H1 (cell line): ENCODE measurements at regions not wholly inside any gene's neighbourhood (a gene's known extent, or its start where the extent isn't known, plus 50 kb on each side); places are given as distances from the start of the nearest gene placed in this dataset.

Source experiments
- CTCF ChIA-PET: fragments of 300-600 bp; sonication (Branson Sonifier 250); formaldehyde crosslinking; loops from one replicate; lab custom pipeline; 2021; ENCODE audit not compliant: partially characterized antibody; lab: Charles Lee
- POLR2A ChIA-PET: fragments of 300-600 bp; sonication (Branson Sonifier 250); formaldehyde crosslinking; loops from one replicate; lab custom pipeline; 2021; ENCODE audit warnings: inconsistent platforms; ENCODE audit not compliant: partially characterized antibody; lab: Charles Lee
- DNase-seq, 2 experiments: peaks; one replicate each; pipeline versions ENCODE4 v3.0.0 to v3.0.0-alpha.2; 2010 to 2022; ENCODE audit warnings: low spot score in 2 of 2, low read depth in 1 of 2, mixed read lengths in 1 of 2
- FAIRE-seq: peaks from 2 replicates; lab custom pipeline; 2011; peaks lifted over from hg19 to GRCh38; lab: Jason Lieb, UNC
- H2AFZ ChIP-seq: 2 replicates; pipeline ENCODE4 v1.8.1; 2012; ENCODE audit warnings: low read length, inconsistent platforms
- H2AK5ac ChIP-seq: 2 replicates; pipeline ENCODE4 v1.6.1; 2013; ENCODE audit warnings: low read depth, low read length
- H2BK120ac ChIP-seq: replicated peaks from 2 replicates; pipeline ENCODE3; 2013; ENCODE audit warnings: low read depth, low read length, inconsistent platforms
- H2BK12ac ChIP-seq: 2 replicates; pipeline ENCODE4 v1.6.1; 2013; ENCODE audit warnings: low read depth, low read length
- H2BK15ac ChIP-seq: 2 replicates; pipeline ENCODE4 v1.6.1; 2013; ENCODE audit warnings: low read length
- H2BK20ac ChIP-seq: 2 replicates; pipeline ENCODE4 v1.6.1; 2013; ENCODE audit warnings: low read length
- H2BK5ac ChIP-seq: 2 replicates; pipeline ENCODE4 v1.6.1; 2013; ENCODE audit warnings: low read depth, low read length
- H3K14ac ChIP-seq: 2 replicates; pipeline ENCODE4 v1.6.1; 2013; ENCODE audit warnings: inconsistent platforms; ENCODE audit not compliant: insufficient read length
- H3K18ac ChIP-seq: 2 replicates; pipeline ENCODE4 v1.6.1; 2013; ENCODE audit warnings: low read length; ENCODE audit errors: extremely low read depth
- H3K23ac ChIP-seq: 2 replicates; pipeline ENCODE4 v1.6.1; 2013; ENCODE audit warnings: inconsistent platforms; ENCODE audit not compliant: insufficient read length
- H3K23me2 ChIP-seq: 2 replicates; pipeline ENCODE4 v1.6.1; 2013; ENCODE audit warnings: low read depth, low read length
- H3K27ac ChIP-seq: 2 replicates; pipeline ENCODE4 v1.6.1; 2011; ENCODE audit warnings: low read depth, low read length, inconsistent platforms
- H3K27me3 ChIP-seq, 4 experiments: replicated peaks in 1 of 4; 1 replicate in 1 of 4; 2 replicates in 3 of 4; pipeline versions ENCODE4 v1.6.1 to v1.8.1; 2011 to 2013; ENCODE audit warnings: low read length in 3 of 4, mild to moderate bottlenecking in 3 of 4, inconsistent platforms in 2 of 4, mixed read lengths in 2 of 4, moderate library complexity in 1 of 4; ENCODE audit not compliant: control insufficient read depth in 3 of 4, insufficient read depth in 3 of 4; ENCODE audit errors: extremely low read depth in 1 of 4
- H3K36me3 ChIP-seq, 4 experiments: 2 replicates each; pipeline versions ENCODE4 v1.6.1 to v1.8.1; 2011 to 2013; ENCODE audit warnings: mild to moderate bottlenecking in 4 of 4, low read length in 3 of 4, moderate library complexity in 2 of 4, control low read depth in 1 of 4, inconsistent platforms in 1 of 4; ENCODE audit not compliant: insufficient read depth in 4 of 4, control insufficient read depth in 2 of 4
- H3K4ac ChIP-seq: replicated peaks from 2 replicates; pipeline ENCODE3; 2013; ENCODE audit warnings: low read length, low read depth, mixed read lengths, inconsistent platforms; ENCODE audit not compliant: insufficient read length
- H3K4me1 ChIP-seq, 4 experiments: replicated peaks in 1 of 4; 1 replicate in 1 of 4; 2 replicates in 3 of 4; pipeline versions ENCODE4 v1.6.1 to v1.8.1; 2011 to 2013; ENCODE audit warnings: low read length in 3 of 4, inconsistent platforms in 2 of 4, mixed read lengths in 1 of 4; ENCODE audit not compliant: insufficient read depth in 4 of 4, control insufficient read depth in 3 of 4
- H3K4me2 ChIP-seq, 2 experiments: 2 replicates each; pipeline versions ENCODE4 v1.6.1 to v1.8.1; 2011 to 2013; ENCODE audit warnings: low read depth in 2 of 2, low read length in 2 of 2, control low read depth in 1 of 2, inconsistent platforms in 1 of 2, mild to moderate bottlenecking in 1 of 2; ENCODE audit not compliant: insufficient read depth in 1 of 2
- H3K4me3 ChIP-seq, 4 experiments: fragments of 200-600, 300-600 bp in 1 of 4; sonication (generic), shearing (Covaris generic), sonication (Bioruptor Twin) in 1 of 4; 2 replicates each; pipeline versions ENCODE4 v1.5.1 to v1.8.1; 2011 to 2016; ENCODE audit warnings: low read length in 4 of 4, low read depth in 3 of 4, control low read depth in 2 of 4, inconsistent platforms in 2 of 4, mild to moderate bottlenecking in 2 of 4, mixed read lengths in 1 of 4, moderate library complexity in 1 of 4; ENCODE audit not compliant: insufficient read depth in 2 of 4; ENCODE audit errors: extremely low read depth in 1 of 4
- H3K56ac ChIP-seq: replicated peaks from 2 replicates; pipeline ENCODE3; 2013; ENCODE audit warnings: low read depth, mild to moderate bottlenecking, mixed read lengths, low read length, inconsistent platforms; ENCODE audit not compliant: insufficient read length
- H3K79me1 ChIP-seq: 2 replicates; pipeline ENCODE4 v1.6.1; 2013; ENCODE audit warnings: low read depth, low read length, control low read depth
- H3K79me2 ChIP-seq, 2 experiments: 2 replicates each; pipeline versions ENCODE4 v1.6.1 to v1.8.1; 2012 to 2013; ENCODE audit warnings: low read length in 2 of 2, mild to moderate bottlenecking in 2 of 2, inconsistent platforms in 1 of 2; ENCODE audit not compliant: insufficient read depth in 2 of 2, control insufficient read depth in 1 of 2
- H3K9ac ChIP-seq, 4 experiments: replicated peaks in 1 of 4; 1 replicate in 1 of 4; 2 replicates in 3 of 4; pipeline versions ENCODE4 v1.6.1 to v1.8.1; 2011 to 2013; ENCODE audit warnings: low read depth in 3 of 4, low read length in 3 of 4, control low read depth in 2 of 4, mild to moderate bottlenecking in 2 of 4, moderate library complexity in 2 of 4, inconsistent platforms in 1 of 4; ENCODE audit errors: extremely low read depth in 1 of 4
- H3K9me3 ChIP-seq, 2 experiments: 2 replicates each; pipeline versions ENCODE4 v1.6.1 to v1.8.1; 2012 to 2013; ENCODE audit warnings: mild to moderate bottlenecking in 2 of 2, moderate library complexity in 2 of 2, control low read depth in 1 of 2, inconsistent platforms in 1 of 2, low read depth in 1 of 2, low read length in 1 of 2, mixed read lengths in 1 of 2; ENCODE audit not compliant: insufficient read depth in 2 of 2
- H4K20me1 ChIP-seq, 2 experiments: replicated peaks in 1 of 2; 2 replicates each; pipeline versions ENCODE3 to v1.8.1; 2011 to 2013; ENCODE audit warnings: inconsistent platforms in 2 of 2, low read length in 2 of 2, mild to moderate bottlenecking in 1 of 2; ENCODE audit not compliant: insufficient read depth in 2 of 2, control insufficient read depth in 1 of 2
- H4K5ac ChIP-seq: 2 replicates; pipeline ENCODE4 v1.6.1; 2013; ENCODE audit warnings: low read length, low read depth, mixed read lengths, inconsistent platforms; ENCODE audit not compliant: insufficient read length
- H4K8ac ChIP-seq: 2 replicates; pipeline ENCODE4 v1.8.0; 2013; ENCODE audit warnings: mild to moderate bottlenecking, moderate library complexity, low read length, inconsistent platforms; ENCODE audit not compliant: insufficient read depth; ENCODE audit errors: extremely low read depth
- H4K91ac ChIP-seq: replicated peaks from 2 replicates; pipeline ENCODE3; 2013; ENCODE audit warnings: low read length, mixed read lengths, inconsistent platforms; ENCODE audit not compliant: insufficient read length
- POLR2A ChIP-seq, 2 experiments: IDR thresholded peaks; 1 replicate in 1 of 2; 2 replicates in 1 of 2; pipeline ENCODE4 v1.6.1; 2011; ENCODE audit warnings: low read depth in 2 of 2, low read length in 2 of 2, mild to moderate bottlenecking in 2 of 2; ENCODE audit errors: control extremely low read depth in 1 of 2
- POLR2AphosphoS5 ChIP-seq: IDR thresholded peaks from 2 replicates; pipeline ENCODE4 v1.6.1; 2011; ENCODE audit warnings: low read depth, low read length
- SP4 ChIP-seq: IDR thresholded peaks from 2 replicates; pipeline ENCODE4 v1.6.1; 2012; ENCODE audit warnings: low read length, inconsistent platforms
- WGBS, 2 experiments: shearing (Covaris generic) in 1 of 2; methylation state at CpG; one replicate each; pipeline versions ENCODE4 v1.1.6 to v1.1.7; 2013 to 2015; ENCODE audit warnings: low lambda C conversion rate in 2 of 2, mixed read lengths in 2 of 2, inconsistent platforms in 1 of 2, low coverage in 1 of 2, missing lambda C conversion rate in 1 of 2; ENCODE audit not compliant: insufficient replicate concordance in 2 of 2, insufficient coverage in 1 of 2, insufficient read length in 1 of 2; ENCODE audit errors: extremely low coverage in 1 of 2, missing lambda C conversion rate in 1 of 2; 5-methylcytosine and 5-hydroxymethylcytosine counted together
- TF ChIP-seq, protein P1 (sequence below): IDR thresholded peaks from 2 replicates; pipeline ENCODE4 v1.6.1; 2012; ENCODE audit warnings: inconsistent platforms
- TF ChIP-seq, protein P2 (sequence below), 3 experiments: IDR thresholded peaks; 1 replicate in 2 of 3; 2 replicates in 1 of 3; pipeline versions ENCODE4 v1.5.1 to v1.6.1; 2011; ENCODE audit warnings: low read length in 3 of 3, mild to moderate bottlenecking in 3 of 3, inconsistent platforms in 2 of 3, low read depth in 1 of 3, moderate library complexity in 1 of 3; ENCODE audit not compliant: insufficient read depth in 1 of 3; ENCODE audit errors: control extremely low read depth in 1 of 3

DNA sequence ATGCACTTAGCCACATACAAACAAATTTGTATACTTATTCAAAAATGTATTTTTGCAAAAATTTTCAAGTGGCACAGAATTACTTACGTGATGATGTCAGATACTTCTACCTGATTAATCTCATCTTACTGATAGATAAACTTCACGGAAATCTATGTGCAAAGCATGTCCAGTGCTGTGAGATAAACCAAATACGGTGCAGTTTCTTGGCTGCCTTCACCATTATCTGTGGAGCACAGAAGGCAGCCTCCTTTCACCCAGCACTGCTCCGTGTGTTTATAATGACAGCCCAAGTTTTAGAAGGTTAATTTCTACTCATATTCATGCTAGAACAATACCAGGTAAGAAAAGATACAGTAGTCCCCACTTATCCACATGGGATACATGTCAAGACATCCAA, 59.0 kb upstream of the PDE10A start:
- no peak overlapping the region for H3K4me3 ChIP-seq
- WGBS, 2 experiments, result 92% methylated on average over 4 of the region's 4 CpGs; no CpG with 5 or more reads in 1 of the 2 experiments
- no peak overlapping the region for H2BK5ac ChIP-seq
- H2BK20ac ChIP-seq, result no peak overlapping the region
- no peaks in the 10 kb centered on the region for H3K23me2 ChIP-seq
- H3K27me3 ChIP-seq, result no peaks in the 10 kb centered on the region
- H3K9ac ChIP-seq, result no peak overlapping the region
- no peak overlapping the region for H2BK120ac ChIP-seq
- no peak overlapping the region for H2AFZ ChIP-seq
- no peak overlapping the region for H3K27ac ChIP-seq
- no peak overlapping the region for H4K8ac ChIP-seq
- H3K36me3 ChIP-seq, result no peaks in the 10 kb centered on the region
- H4K91ac ChIP-seq, result no peak overlapping the region
- H2AK5ac ChIP-seq, result no peak overlapping the region
- FAIRE-seq, result no peak
- H2BK15ac ChIP-seq, result no peak overlapping the region
- H3K18ac ChIP-seq, result no peak overlapping the region
- H4K20me1 ChIP-seq, result no peaks in the 10 kb centered on the region
- no peak overlapping the region for H3K56ac ChIP-seq
- no peaks in the 10 kb centered on the region for H3K9me3 ChIP-seq
- H2BK12ac ChIP-seq, result no peak overlapping the region
- H3K79me1 ChIP-seq, result no peaks in the 10 kb centered on the region
- no peak overlapping the region for H3K23ac ChIP-seq
- no peak for DNase-seq
- ChIA-PET CTCF (interaction anchor here (1.1 kb wide), 1 partner anchor 15 kb away, joined by 3 read pairs; no protein-coding TSS in a partner anchor), POLR2A (no interaction called here)
- H3K4ac ChIP-seq, result no peak overlapping the region
- peaks cover 0 to 3% (median 2%) of the 10 kb centered on the region in 4 experiments; a peak in 3 of 7 replicates for H3K4me1 ChIP-seq
- H3K4me2 ChIP-seq, result no peak overlapping the region
- no peak overlapping the region for H4K5ac ChIP-seq
- no peaks in the 10 kb centered on the region for H3K79me2 ChIP-seq
- no peak overlapping the region for H3K14ac ChIP-seq
- no peak for TF ChIP-seq POLR2A (IDR thresholded peaks at IDR 0.05; ENCODE audit: control extremely low read depth in 1 of 2, low read depth in 2 of 2, low read length in 2 of 2)
- TF ChIP-seq, protein P1, sequence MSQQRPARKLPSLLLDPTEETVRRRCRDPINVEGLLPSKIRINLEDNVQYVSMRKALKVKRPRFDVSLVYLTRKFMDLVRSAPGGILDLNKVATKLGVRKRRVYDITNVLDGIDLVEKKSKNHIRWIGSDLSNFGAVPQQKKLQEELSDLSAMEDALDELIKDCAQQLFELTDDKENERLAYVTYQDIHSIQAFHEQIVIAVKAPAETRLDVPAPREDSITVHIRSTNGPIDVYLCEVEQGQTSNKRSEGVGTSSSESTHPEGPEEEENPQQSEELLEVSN, result no peak
- TF ChIP-seq, protein P2, sequence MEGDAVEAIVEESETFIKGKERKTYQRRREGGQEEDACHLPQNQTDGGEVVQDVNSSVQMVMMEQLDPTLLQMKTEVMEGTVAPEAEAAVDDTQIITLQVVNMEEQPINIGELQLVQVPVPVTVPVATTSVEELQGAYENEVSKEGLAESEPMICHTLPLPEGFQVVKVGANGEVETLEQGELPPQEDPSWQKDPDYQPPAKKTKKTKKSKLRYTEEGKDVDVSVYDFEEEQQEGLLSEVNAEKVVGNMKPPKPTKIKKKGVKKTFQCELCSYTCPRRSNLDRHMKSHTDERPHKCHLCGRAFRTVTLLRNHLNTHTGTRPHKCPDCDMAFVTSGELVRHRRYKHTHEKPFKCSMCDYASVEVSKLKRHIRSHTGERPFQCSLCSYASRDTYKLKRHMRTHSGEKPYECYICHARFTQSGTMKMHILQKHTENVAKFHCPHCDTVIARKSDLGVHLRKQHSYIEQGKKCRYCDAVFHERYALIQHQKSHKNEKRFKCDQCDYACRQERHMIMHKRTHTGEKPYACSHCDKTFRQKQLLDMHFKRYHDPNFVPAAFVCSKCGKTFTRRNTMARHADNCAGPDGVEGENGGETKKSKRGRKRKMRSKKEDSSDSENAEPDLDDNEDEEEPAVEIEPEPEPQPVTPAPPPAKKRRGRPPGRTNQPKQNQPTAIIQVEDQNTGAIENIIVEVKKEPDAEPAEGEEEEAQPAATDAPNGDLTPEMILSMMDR (IDR thresholded peaks at IDR 0.05; ENCODE audit: control extremely low read depth in 1 of 3, insufficient read depth in 1 of 3, low read depth in 1 of 3, low read length in 3 of 3), result no peak
- no peak for TF ChIP-seq SP4
- TF ChIP-seq POLR2AphosphoS5, result no peak
